HL-60 (cell line): ENCODE measurements at regions not wholly inside any gene's neighbourhood (a gene's known extent, or its start where the extent isn't known, plus 50 kb on each side); places are given as distances from the start of the nearest gene placed in this dataset.

ENCODE experiments used
- DNase-seq, 2 experiments: peaks; one replicate each; pipeline ENCODE4 v3.0.0-alpha.2; 2010 to 2020; ENCODE audit warnings: low read depth in 1 of 2, low spot score in 1 of 2
- H3K27ac ChIP-seq: fragments of 250-450 bp; sonication (Bioruptor Pico); replicated peaks from 2 replicates; pipeline ENCODE4 v1.5.1; 2020; ENCODE audit warnings: mild to moderate bottlenecking, moderate library complexity
- H3K27me3 ChIP-seq: fragments of 250-450 bp; sonication (Bioruptor Pico); 2 replicates; pipeline ENCODE4 v1.5.1; 2021; ENCODE audit warnings: mild to moderate bottlenecking, moderate library complexity; ENCODE audit not compliant: insufficient read depth, poor library complexity, severe bottlenecking
- H3K4me3 ChIP-seq: replicated peaks from 2 replicates; pipeline ENCODE4 v1.5.1; 2011; ENCODE audit warnings: mild to moderate bottlenecking, control low read depth, low read length; ENCODE audit not compliant: insufficient read depth
- CTCF ChIP-seq: IDR thresholded peaks from one replicate; pipeline ENCODE4 v1.5.1; 2011; ENCODE audit warnings: low read length, control low read depth, inconsistent platforms; ENCODE audit not compliant: insufficient read depth
- GABPA ChIP-seq: IDR thresholded peaks from 2 replicates; pipeline ENCODE4 v1.6.1; 2012; ENCODE audit warnings: low read depth
- POLR2AphosphoS5 ChIP-seq: IDR thresholded peaks from 2 replicates; pipeline ENCODE4 v1.6.1; 2012; ENCODE audit warnings: low read depth
- REST ChIP-seq: IDR thresholded peaks from 2 replicates; pipeline ENCODE4 v1.6.1; 2012; ENCODE audit warnings: low read depth; ENCODE audit not compliant: insufficient replicate concordance
- SPI1 ChIP-seq: IDR thresholded peaks from 2 replicates; pipeline ENCODE4 v1.6.1; 2012; ENCODE audit warnings: low read depth, mild to moderate bottlenecking, borderline replicate concordance

GRCh38 chr2:22217881-22218280 lies 1094.1 kb downstream of the TDRD15 start:
- Histone ChIP-seq H3K27ac (no peak overlapping the region), H3K4me3 (no peak overlapping the region), H3K27me3 (no peaks in the 10 kb centered on the region)
- DNase-seq = no peak
- TF ChIP-seq SPI1 (no peak), REST (no peak), GABPA (no peak), CTCF (no peak), POLR2AphosphoS5 (no peak)

GRCh38 chr2:22221006-22221405 lies 1097.2 kb downstream of the TDRD15 start:
- TF ChIP-seq SPI1 = no peak
- no peak for TF ChIP-seq GABPA
- TF ChIP-seq POLR2AphosphoS5 = no peak
- TF ChIP-seq CTCF = no peak
- no peak for TF ChIP-seq REST
- DNase-seq = peak in 1 of 2 experiments; percentile 23
- Histone ChIP-seq H3K4me3 (no peak overlapping the region), H3K27me3 (no peaks in the 10 kb centered on the region), H3K27ac (no peak overlapping the region)

- Histone ChIP-seq H3K27ac (no peak overlapping the region), H3K27me3 (no peaks in the 10 kb centered on the region), H3K4me3 (no peak overlapping the region)
- TF ChIP-seq CTCF (no peak), REST (no peak), GABPA (no peak), SPI1 (no peak), POLR2AphosphoS5 (no peak)
- no peak for DNase-seq
Observed at GRCh38 chr2:22238967-22239366, 1115.2 kb downstream of the TDRD15 start.
